GM12891 (cell line): ENCODE measurements at regions not wholly inside any gene's neighbourhood (a gene's known extent, or its start where the extent isn't known, plus 50 kb on each side); places are given as distances from the start of the nearest gene placed in this dataset.

ENCODE experiments used
- POLR2A ChIP-seq: IDR thresholded peaks from 2 replicates; pipeline ENCODE4 v1.6.1; 2011; ENCODE audit warnings: low read depth, low read length, control low read depth
- POLR2AphosphoS5 ChIP-seq: IDR thresholded peaks from 2 replicates; pipeline ENCODE4 v1.6.1; 2011; ENCODE audit warnings: low read depth, low read length, control low read depth

DNA sequence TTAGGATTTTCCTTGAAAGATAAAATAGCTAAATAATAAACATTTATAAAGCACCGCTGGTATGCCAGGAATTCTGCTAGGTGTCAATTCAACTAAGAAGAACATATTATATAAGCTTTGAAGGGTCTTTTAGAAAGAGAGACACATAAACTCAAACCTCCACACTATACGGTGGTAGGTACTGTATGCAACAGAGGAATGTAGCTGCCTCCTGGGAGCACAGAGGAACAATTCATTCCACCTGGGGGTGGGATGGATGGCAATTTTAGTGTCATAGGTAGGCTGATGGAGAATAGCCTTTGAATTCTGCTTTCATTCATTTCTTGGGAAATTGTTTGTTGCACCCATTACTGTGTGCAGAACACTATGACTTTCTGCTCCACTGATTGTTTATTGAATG lies 447.1 kb upstream of the MAP3K7 start:
- TF ChIP-seq POLR2A = no peak
- no peak for TF ChIP-seq POLR2AphosphoS5
